HCT116 (cell line): ENCODE measurements at regions not wholly inside any gene's neighbourhood (a gene's known extent, or its start where the extent isn't known, plus 50 kb on each side); places are given as distances from the start of the nearest gene placed in this dataset.

ENCODE experiments used
- ATAC-seq: fragments of 200-7000 bp; cut with Tn5 transposase; 2 replicates; pipeline ENCODE4 v1.9.1; 2020; ENCODE audit warnings: mild to moderate bottlenecking, moderate library complexity
- BruUV-seq: library from RNA; stranded (reverse); fragments of 400-500 nt; replicated peaks from 2 replicates; lab custom pipeline; 2021; lab: Mats Ljungman, UMichigan
- CTCF ChIA-PET: fragments of 300-600 bp; sonication (Branson Sonifier 250); formaldehyde crosslinking; loops from one replicate; lab custom pipeline; 2021; ENCODE audit warnings: antibody characterized with exemption; lab: Charles Lee
- POLR2A ChIA-PET: fragments of 300-600, 350-600 bp; sonication (Branson Sonifier 250); formaldehyde crosslinking; loops from one replicate; lab custom pipeline; 2021; ENCODE audit warnings: antibody characterized with exemption; lab: Charles Lee
- RAD21 ChIA-PET, 2 experiments: fragments of 300-600 bp; sonication (Branson Sonifier 250); formaldehyde crosslinking; loops; one replicate each; lab custom pipeline; 2023; ENCODE audit warnings: low total read pairs in 2 of 2; ENCODE audit not compliant: uncharacterized antibody in 2 of 2, unreplicated experiment in 2 of 2, low non-redundant PET in 1 of 2; lab: Charles Lee
- DNase-seq: peaks from one replicate; pipeline ENCODE4 v3.0.0-alpha.2; 2010; ENCODE audit warnings: low read depth, low spot score
- H2AFZ ChIP-seq: fragments of 200-600 bp; shearing (Covaris generic), sonication (generic); 2 replicates; pipeline ENCODE4 v1.6.1; 2017; ENCODE audit warnings: low read depth, mixed run types, mixed read lengths, antibody characterized with exemption, low read length; ENCODE audit not compliant: poor library complexity, severe bottlenecking
- H3K27ac ChIP-seq: 2 replicates; pipeline ENCODE4 v1.5.1; 2012; ENCODE audit warnings: low read depth, low read length
- H3K27me3 ChIP-seq: fragments of 200-600 bp; sonication (generic); 2 replicates; pipeline ENCODE4 v1.6.1; 2016; ENCODE audit warnings: mixed run types, low read length, mixed read lengths; ENCODE audit not compliant: insufficient read depth
- H3K36me3 ChIP-seq, 2 experiments: fragments of 200-500 bp in 1 of 2; fragments of 200-600 bp in 1 of 2; sonication (Bioruptor generic) in 1 of 2; sonication (generic) in 1 of 2; 2 replicates each; pipeline versions ENCODE4 v1.5.1 to v1.6.1; 2014 to 2016; ENCODE audit warnings: low read length in 2 of 2, inconsistent platforms in 1 of 2, mixed read lengths in 1 of 2, mixed run types in 1 of 2; ENCODE audit not compliant: insufficient read depth in 2 of 2, control insufficient read depth in 1 of 2
- H3K4me1 ChIP-seq, 2 experiments: fragments of 200-600 bp in 1 of 2; sonication (generic) in 1 of 2; 2 replicates each; pipeline versions ENCODE4 v1.5.1 to v1.6.1; 2012 to 2017; ENCODE audit warnings: low read length in 2 of 2, inconsistent platforms in 1 of 2, mild to moderate bottlenecking in 1 of 2, mixed read lengths in 1 of 2, mixed run types in 1 of 2, moderate library complexity in 1 of 2; ENCODE audit not compliant: insufficient read depth in 2 of 2, control insufficient read depth in 1 of 2
- H3K4me2 ChIP-seq: fragments of 200-600 bp; sonication (generic); 2 replicates; pipeline ENCODE4 v1.6.1; 2017; ENCODE audit warnings: mixed run types, low read length, mixed read lengths
- H3K4me3 ChIP-seq, 2 experiments: fragments of 200-600 bp in 1 of 2; sonication (generic) in 1 of 2; replicated peaks in 1 of 2; 2 replicates each; pipeline ENCODE4 v1.5.1; 2011 to 2016; ENCODE audit warnings: low read length in 2 of 2, control low read depth in 1 of 2, low read depth in 1 of 2, mild to moderate bottlenecking in 1 of 2, mixed read lengths in 1 of 2, mixed run types in 1 of 2
- H3K79me2 ChIP-seq: fragments of 200-600 bp; sonication (generic); 2 replicates; pipeline ENCODE4 v1.6.1; 2017; ENCODE audit warnings: mild to moderate bottlenecking, mixed run types, low read length, moderate library complexity, mixed read lengths; ENCODE audit not compliant: insufficient read depth
- H3K9ac ChIP-seq: fragments of 200-600 bp; sonication (generic); 2 replicates; pipeline ENCODE4 v1.6.1; 2016; ENCODE audit warnings: low read length, mixed read lengths
- H3K9me2 ChIP-seq: fragments of 200-600 bp; sonication (generic), shearing (Covaris generic); 2 replicates; pipeline ENCODE4 v1.6.1; 2017; ENCODE audit warnings: mixed run types, mild to moderate bottlenecking, moderate library complexity; ENCODE audit not compliant: insufficient read depth
- H3K9me3 ChIP-seq, 2 experiments: fragments of 200-500 bp in 1 of 2; fragments of 200-600 bp in 1 of 2; sonication (Bioruptor generic) in 1 of 2; sonication (generic) in 1 of 2; 2 replicates each; pipeline ENCODE4 v1.6.1; 2014 to 2017; ENCODE audit warnings: low read length in 2 of 2, mixed read lengths in 2 of 2, inconsistent platforms in 1 of 2, low read depth in 1 of 2, mild to moderate bottlenecking in 1 of 2, mixed run types in 1 of 2, moderate library complexity in 1 of 2; ENCODE audit not compliant: control insufficient read depth in 1 of 2, insufficient read depth in 1 of 2
- H4K20me1 ChIP-seq: fragments of 200-600 bp; sonication (generic), shearing (Covaris generic); 2 replicates; pipeline ENCODE4 v1.6.1; 2017; ENCODE audit warnings: mixed run types, mild to moderate bottlenecking, moderate library complexity; ENCODE audit not compliant: insufficient read depth
- CBX3 ChIP-seq: IDR thresholded peaks from 2 replicates; pipeline ENCODE4 v1.6.1; 2012; ENCODE audit warnings: low read depth
- CTCF ChIP-seq, 3 experiments: fragments of 200-600 bp in 1 of 3; sonication (generic) in 1 of 3; IDR thresholded peaks in 2 of 3; conservative IDR thresholded peaks in 1 of 3; 2 replicates each; pipeline ENCODE4 v1.5.1; 2012 to 2017; ENCODE audit warnings: low read depth in 2 of 3, low read length in 2 of 3, antibody characterized with exemption in 1 of 3, borderline replicate concordance in 1 of 3, control low read depth in 1 of 3, mild to moderate bottlenecking in 1 of 3, mixed read lengths in 1 of 3, mixed run types in 1 of 3, moderate library complexity in 1 of 3; ENCODE audit not compliant: insufficient read depth in 1 of 3
- EGR1 ChIP-seq: IDR thresholded peaks from 2 replicates; pipeline ENCODE4 v1.6.1; 2012; ENCODE audit warnings: low read depth
- ELF1 ChIP-seq: IDR thresholded peaks from 2 replicates; pipeline ENCODE4 v1.6.1; 2012; ENCODE audit warnings: low read depth, borderline replicate concordance
- EZH2 ChIP-seq: fragments of 200-600 bp; sonication (generic); IDR thresholded peaks from 2 replicates; pipeline ENCODE4 v1.6.1; 2017; ENCODE audit warnings: antibody characterized with exemption, mixed run types
- EZH2phosphoT487 ChIP-seq: fragments of 200-600 bp; IDR thresholded peaks from 2 replicates; pipeline ENCODE4 v1.6.1; 2018; ENCODE audit warnings: antibody characterized with exemption, borderline replicate concordance
- POLR2A ChIP-seq: IDR thresholded peaks from 2 replicates; pipeline ENCODE4 v1.7.0; 2011; ENCODE audit warnings: borderline replicate concordance; ENCODE audit not compliant: insufficient read depth, insufficient read length; ENCODE audit errors: extremely low read depth
- POLR2AphosphoS5 ChIP-seq: IDR thresholded peaks from 2 replicates; pipeline ENCODE4 v1.6.1; 2011; ENCODE audit warnings: mild to moderate bottlenecking, low read depth, low read length, moderate library complexity
- RAD21 ChIP-seq: IDR thresholded peaks from 2 replicates; pipeline ENCODE4 v1.6.1; 2012; ENCODE audit warnings: low read depth, mild to moderate bottlenecking
- SIN3A ChIP-seq: IDR thresholded peaks from 2 replicates; pipeline ENCODE4 v1.6.1; 2012; ENCODE audit warnings: low read depth
- SP1 ChIP-seq: IDR thresholded peaks from 2 replicates; pipeline ENCODE4 v1.6.1; 2012; ENCODE audit warnings: low read depth
- SRF ChIP-seq: IDR thresholded peaks from 2 replicates; pipeline ENCODE4 v1.6.1; 2012; ENCODE audit warnings: low read depth
- YY1 ChIP-seq: IDR thresholded peaks from 2 replicates; pipeline ENCODE4 v1.6.1; 2011; ENCODE audit warnings: low read length, low read depth, moderate library complexity, mild to moderate bottlenecking; ENCODE audit not compliant: insufficient replicate concordance; ENCODE audit errors: extremely low read depth
- ZBTB33 ChIP-seq: IDR thresholded peaks from 2 replicates; pipeline ENCODE4 v1.6.1; 2011; ENCODE audit warnings: mild to moderate bottlenecking, low read length, moderate library complexity; ENCODE audit not compliant: insufficient replicate concordance; ENCODE audit errors: extremely low read depth
- ZFX ChIP-seq: fragments of 450-650 bp; IDR thresholded peaks from 2 replicates; pipeline ENCODE4 v1.6.1; 2017
- ZNF274 ChIP-seq: fragments of 200-500 bp; sonication (Bioruptor generic); IDR thresholded peaks from 2 replicates; pipeline ENCODE4 v1.6.1; 2014; ENCODE audit warnings: mild to moderate bottlenecking, low read depth, low read length, inconsistent platforms
- intact Hi-C: fragments of 100-400 bp; cut with micrococcal nuclease; formaldehyde crosslinking; loops from 2 replicates; pipeline ENCODE4 v1.10.0; 2022
- TF ChIP-seq, protein P1 (sequence below): IDR thresholded peaks from 2 replicates; pipeline ENCODE4 v1.6.1; 2012
- TF ChIP-seq, protein P2 (sequence below): IDR thresholded peaks from 2 replicates; pipeline ENCODE4 v1.6.1; 2012

- Histone ChIP-seq H2AFZ (no peak overlapping the region), H4K20me1 (no peaks in the 10 kb centered on the region), H3K36me3 (no peaks in the 10 kb centered on the region), H3K9me2 (no peaks in the 10 kb centered on the region), H3K79me2 (no peaks in the 10 kb centered on the region), H3K4me2 (no peak overlapping the region), H3K9me3 (no peaks in the 10 kb centered on the region)
- CTCF ChIA-PET, result no interaction called here
- no peak for TF ChIP-seq ZFX
- no peak for TF ChIP-seq CBX3
- TF ChIP-seq EZH2, result no peak
- TF ChIP-seq CTCF (IDR thresholded peaks at IDR 0.05 in 2 of 3, conservative IDR thresholded peaks at IDR 0.05 in 1 of 3; ENCODE audit: borderline replicate concordance in 1 of 3, insufficient read depth in 1 of 3, low read depth in 2 of 3, low read length in 2 of 3), result no peak
- TF ChIP-seq SP1, result no peak
- TF ChIP-seq, protein P1, sequence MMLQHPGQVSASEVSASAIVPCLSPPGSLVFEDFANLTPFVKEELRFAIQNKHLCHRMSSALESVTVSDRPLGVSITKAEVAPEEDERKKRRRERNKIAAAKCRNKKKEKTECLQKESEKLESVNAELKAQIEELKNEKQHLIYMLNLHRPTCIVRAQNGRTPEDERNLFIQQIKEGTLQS, result no peak
- TF ChIP-seq ZNF274, result no peak
- TF ChIP-seq SRF, result no peak
- TF ChIP-seq POLR2A, result no peak
- no peak for TF ChIP-seq EGR1
- TF ChIP-seq YY1, result no peak
- no peak for TF ChIP-seq EZH2phosphoT487
- TF ChIP-seq SIN3A, result no peak
- TF ChIP-seq RAD21, result no peak
- TF ChIP-seq, protein P2, sequence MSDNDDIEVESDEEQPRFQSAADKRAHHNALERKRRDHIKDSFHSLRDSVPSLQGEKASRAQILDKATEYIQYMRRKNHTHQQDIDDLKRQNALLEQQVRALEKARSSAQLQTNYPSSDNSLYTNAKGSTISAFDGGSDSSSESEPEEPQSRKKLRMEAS, result no peak
- TF ChIP-seq POLR2AphosphoS5, result no peak
- TF ChIP-seq ZBTB33, result no peak
- no peak for TF ChIP-seq ELF1
- TF ChIP-seq, all 23 proteins: peak for 0
- intact Hi-C loops, result no loop called here
- Histone ChIP-seq H3K4me1 (no peaks in the 10 kb centered on the region), H3K27me3 (peaks cover 85% of the 10 kb centered on the region), H3K9ac (no peak overlapping the region), H3K4me3 (no peak overlapping the region), H3K27ac (no peak overlapping the region)
- ChIA-PET POLR2A (no interaction called here), RAD21 (no interaction called here)
- no TSS peak for BruUV-seq
- no peak for ATAC-seq
- DNase-seq, result no peak
These were observed 61.9 kb upstream of the ROPN1 start for GRCh38 chr3:124053871-124054270.
